ENCODE measurements at regions not wholly inside any gene's neighbourhood (a gene's known extent, or its start where the extent isn't known, plus 50 kb on each side); places are given as distances from the start of the nearest gene placed in this dataset.

GRCh38 chr3:194536871-194537637 lies 50.3 kb upstream of the ATP13A3 start (continued):
- TF ChIP-seq HIC2 (CRISPR knock-in tag; IDR thresholded peaks at IDR 0.05; ENCODE audit: low read depth) (no peak), ZMAT3 (CRISPR knock-in tag; conservative IDR thresholded peaks at IDR 0.05) (no peak), GATAD1 (CRISPR knock-in tag; IDR thresholded peaks at IDR 0.05) (peak; percentile 9; the same call in 1 of the 2 replicates), ZBTB43 (CRISPR knock-in tag; conservative IDR thresholded peaks at IDR 0.05) (no peak), ZNF891 (CRISPR knock-in tag; IDR thresholded peaks at IDR 0.05) (no peak), ZNF205 (CRISPR knock-in tag; IDR thresholded peaks at IDR 0.05) (no peak), ZBTB1 (CRISPR knock-in tag; IDR thresholded peaks at IDR 0.05; ENCODE audit: borderline replicate concordance) (no peak), ZNF180 (CRISPR knock-in tag; IDR thresholded peaks at IDR 0.05; ENCODE audit: borderline replicate concordance, low read depth) (no peak), ZNF605 (CRISPR knock-in tag; IDR thresholded peaks at IDR 0.05) (no peak), ZNF598 (CRISPR knock-in tag; IDR thresholded peaks at IDR 0.05; ENCODE audit: borderline replicate concordance) (no peak), MAF1 (CRISPR knock-in tag; IDR thresholded peaks at IDR 0.05; ENCODE audit: borderline replicate concordance) (no peak), NFYC (CRISPR knock-in tag; IDR thresholded peaks at IDR 0.05) (no peak), IKZF4 (CRISPR knock-in tag; IDR thresholded peaks at IDR 0.05; ENCODE audit: borderline replicate concordance, low read depth, not compliant biosample characterization) (no peak), ZNF331 (CRISPR knock-in tag; IDR thresholded peaks at IDR 0.05) (no peak), ZHX1 (CRISPR knock-in tag; IDR thresholded peaks at IDR 0.05; ENCODE audit: low read depth) (0 out of 2 replicates have a peak, but pooled peaks have one; percentile 17), ZBTB42 (CRISPR knock-in tag; IDR thresholded peaks at IDR 0.05) (no peak), ZNF562 (CRISPR knock-in tag; IDR thresholded peaks at IDR 0.05; ENCODE audit: borderline replicate concordance) (no peak), SETDB1 (CRISPR knock-in tag; IDR thresholded peaks at IDR 0.05; ENCODE audit: borderline replicate concordance) (no peak), SP5 (CRISPR knock-in tag; IDR thresholded peaks at IDR 0.05; ENCODE audit: borderline replicate concordance, low read depth) (no peak), STAT5B (CRISPR knock-in tag; IDR thresholded peaks at IDR 0.05) (no peak), DPF2 (CRISPR knock-in tag; IDR thresholded peaks at IDR 0.05; ENCODE audit: borderline replicate concordance, low read depth) (no peak), BCL3 (CRISPR knock-in tag; IDR thresholded peaks at IDR 0.05) (no peak), ZNF260 (CRISPR knock-in tag; IDR thresholded peaks at IDR 0.05; ENCODE audit: borderline replicate concordance, low read depth) (no peak), EHMT2 (IDR thresholded peaks at IDR 0.05; ENCODE audit: borderline replicate concordance, low read depth, low read length) (no peak)
